Small intestine (tissue), 7 donors: ENCODE measurements at regions not wholly inside any gene's neighbourhood (a gene's known extent, or its start where the extent isn't known, plus 50 kb on each side); places are given as distances from the start of the nearest gene placed in this dataset.
A peak's percentile ranks its signal among the peaks of the same experiment; 100 is the strongest.

Experiments
- DNase-seq, 2 donors: peaks; one replicate each; pipeline versions ENCODE4 v3.0.0 to v3.0.0-alpha.2; 2013
- FAIRE-seq: peaks from 2 replicates; lab custom pipeline; 2012; peaks lifted over from hg19 to GRCh38; lab: Jason Lieb, UNC
- H3K27ac ChIP-seq, 3 donors: one replicate each; pipeline ENCODE4 v1.5.1; 2013; ENCODE audit warnings: low read length in 2 of 3, mild to moderate bottlenecking in 2 of 3, control low read depth in 1 of 3, inconsistent platforms in 1 of 3, low read depth in 1 of 3, moderate library complexity in 1 of 3
- H3K27me3 ChIP-seq, 3 donors: one replicate each; pipeline ENCODE4 v1.6.1; 2013; ENCODE audit warnings: low read length in 3 of 3, inconsistent platforms in 1 of 3; ENCODE audit not compliant: control insufficient read depth in 3 of 3, insufficient read depth in 3 of 3
- H3K36me3 ChIP-seq, 3 donors: one replicate each; pipeline ENCODE4 v1.6.1; 2013; ENCODE audit warnings: low read length in 3 of 3, inconsistent platforms in 1 of 3, low read depth in 1 of 3, mild to moderate bottlenecking in 1 of 3, moderate library complexity in 1 of 3; ENCODE audit not compliant: control insufficient read depth in 3 of 3, insufficient read depth in 2 of 3
- H3K4me1 ChIP-seq, 3 donors: one replicate each; pipeline ENCODE4 v1.6.1; 2013; ENCODE audit warnings: low read length in 2 of 3, inconsistent platforms in 1 of 3, low read depth in 1 of 3, mild to moderate bottlenecking in 1 of 3, moderate library complexity in 1 of 3; ENCODE audit not compliant: control insufficient read depth in 3 of 3, insufficient read depth in 2 of 3
- H3K4me3 ChIP-seq, 3 donors: one replicate each; pipeline ENCODE4 v1.5.1; 2013; ENCODE audit warnings: low read length in 3 of 3, control low read depth in 1 of 3, inconsistent platforms in 1 of 3, low read depth in 1 of 3, mild to moderate bottlenecking in 1 of 3, moderate library complexity in 1 of 3
- H3K9me3 ChIP-seq, 2 donors: one replicate each; pipeline ENCODE4 v1.6.1; 2013; ENCODE audit warnings: low read depth in 1 of 2, low read length in 1 of 2; ENCODE audit not compliant: control insufficient read depth in 2 of 2, insufficient read depth in 1 of 2
- WGBS, 3 donors: extraction: QIAGEN DNeasy Blood & Tissue Kit; methylation state at CpG; one replicate each; pipeline ENCODE4 v1.1.7; 2013; 5-methylcytosine and 5-hydroxymethylcytosine counted together
- donor health status: healthy with polysubstance abuse.
- donor health status: control.
- donor health status: control.
- donor health status: Bipolar disorder and iron deficiency.
- donor health status: healthy.

GRCh38 chr11:134634897-134635831 is 223.1 kb upstream of the B3GAT1 start:
- no peak overlapping the region for H3K27ac ChIP-seq
- FAIRE-seq (no peak), DNase-seq (peak in 1 of 2 donors; percentile 34)
- H3K4me3 ChIP-seq, result no peak overlapping the region
- peaks cover 0 to 8% (median 0%) of the 10 kb centered on the region in 3 donors for H3K4me1 ChIP-seq
- H3K36me3 ChIP-seq, result no peaks in the 10 kb centered on the region
- no peaks in the 10 kb centered on the region for H3K27me3 ChIP-seq
- WGBS, 3 donors, result 73 to 81% (median 77%) methylated on average over 22 of the region's 22 CpGs
- H3K9me3 ChIP-seq, result no peaks in the 10 kb centered on the region

DNA sequence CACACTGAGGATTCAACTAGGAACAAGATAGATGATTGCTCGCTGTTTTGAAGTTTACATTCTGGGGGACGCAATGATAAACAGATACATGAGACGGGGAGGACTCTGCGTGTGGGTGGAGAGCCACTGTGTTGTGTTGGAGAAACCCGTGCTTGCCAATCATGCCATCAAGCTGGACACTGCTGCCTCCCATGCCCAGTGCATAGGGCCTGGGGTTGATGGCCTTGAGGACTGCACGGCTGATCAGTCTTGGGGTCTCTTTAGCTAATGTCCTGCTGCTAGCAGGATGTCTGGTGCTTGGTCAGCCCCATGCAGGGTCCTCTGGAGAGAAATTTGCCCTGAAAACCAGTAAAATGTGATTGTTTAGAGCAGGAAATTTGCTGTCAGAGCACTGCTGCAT is 221.2 kb upstream of the B3GAT1 start:
- Histone ChIP-seq H3K4me1 (no peaks in the 10 kb centered on the region), H3K27ac (no peak overlapping the region), H3K4me3 (no peak overlapping the region), H3K27me3 (no peaks in the 10 kb centered on the region), H3K36me3 (no peaks in the 10 kb centered on the region), H3K9me3 (no peaks in the 10 kb centered on the region)
- no peak for DNase-seq
- WGBS, 3 donors, result 79 to 92% (median 82%) methylated on average over 6 of the region's 6 CpGs
- no peak for FAIRE-seq

DNA sequence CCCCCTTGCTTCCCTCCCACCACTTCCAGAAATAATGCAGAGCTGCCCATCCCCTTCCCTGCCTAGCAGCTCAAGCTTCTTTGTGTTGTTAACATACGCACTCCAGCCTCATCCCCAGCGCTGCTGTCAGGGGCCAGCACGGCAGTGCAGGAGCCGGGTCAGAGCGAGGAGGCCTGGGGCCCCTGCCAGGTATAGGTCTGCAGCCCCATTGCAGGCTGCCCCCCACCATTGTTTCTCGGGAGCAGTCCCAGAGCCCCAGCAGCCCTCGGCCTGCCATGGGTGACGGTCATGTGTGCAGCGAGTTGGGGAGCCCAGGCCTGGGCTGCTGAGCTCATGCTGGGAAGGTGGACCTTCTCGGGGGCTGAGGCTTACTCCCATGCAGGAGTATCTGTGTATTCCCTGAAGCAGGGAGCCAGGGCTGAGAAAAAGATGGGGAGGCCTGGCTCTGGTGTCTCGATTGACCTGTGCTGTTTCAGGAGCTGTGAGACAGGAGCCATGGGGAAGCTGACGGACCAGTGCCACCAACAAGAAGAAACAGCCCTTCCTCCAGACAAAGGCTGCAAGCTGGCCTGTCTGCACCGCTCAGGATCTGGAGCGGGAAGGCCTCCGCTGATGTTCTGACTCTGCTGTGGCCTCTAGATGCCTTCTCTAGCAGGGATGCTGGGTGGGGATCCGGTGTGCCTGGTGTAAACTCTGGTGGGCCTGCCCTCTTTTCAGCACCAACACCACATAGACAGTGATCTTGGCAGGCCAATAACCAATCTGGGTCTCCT is 220.5 kb upstream of the B3GAT1 start:
- 78 to 86% (median 86%) methylated on average over 16 of the region's 16 CpGs for WGBS, 3 donors
- Histone ChIP-seq H3K4me3 (no peak overlapping the region), H3K27ac (no peak overlapping the region), H3K36me3 (no peaks in the 10 kb centered on the region), H3K4me1 (no peaks in the 10 kb centered on the region), H3K27me3 (no peaks in the 10 kb centered on the region), H3K9me3 (no peaks in the 10 kb centered on the region)
- FAIRE-seq, result no peak
- DNase-seq, result no peak

DNA sequence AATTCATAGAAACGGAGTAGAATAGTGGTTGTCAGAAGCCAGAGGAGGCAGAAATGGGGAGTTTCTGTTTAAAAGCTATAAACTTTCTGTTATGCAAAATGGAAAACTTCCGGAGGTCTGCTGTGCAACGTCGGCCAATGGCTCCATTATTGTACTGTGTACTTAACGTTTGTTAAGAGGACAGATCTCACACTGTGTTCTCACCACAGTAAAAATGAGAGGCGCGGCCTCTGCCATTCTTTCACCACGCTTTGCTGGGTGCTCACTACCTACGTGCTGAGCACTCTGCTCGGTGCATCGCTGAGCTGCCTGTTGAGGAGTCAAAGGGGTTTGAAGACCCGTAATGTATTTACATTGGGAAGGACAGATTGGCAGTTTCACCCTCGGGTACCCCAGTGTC is 218.8 kb upstream of the B3GAT1 start:
- WGBS, 3 donors, result 80 to 86% (median 85%) methylated on average over 13 of the region's 13 CpGs
- Histone ChIP-seq H3K27me3 (no peaks in the 10 kb centered on the region), H3K9me3 (no peaks in the 10 kb centered on the region), H3K36me3 (no peaks in the 10 kb centered on the region), H3K4me1 (no peaks in the 10 kb centered on the region), H3K27ac (no peak overlapping the region), H3K4me3 (no peak overlapping the region)
- DNase-seq (no peak), FAIRE-seq (no peak)

DNA sequence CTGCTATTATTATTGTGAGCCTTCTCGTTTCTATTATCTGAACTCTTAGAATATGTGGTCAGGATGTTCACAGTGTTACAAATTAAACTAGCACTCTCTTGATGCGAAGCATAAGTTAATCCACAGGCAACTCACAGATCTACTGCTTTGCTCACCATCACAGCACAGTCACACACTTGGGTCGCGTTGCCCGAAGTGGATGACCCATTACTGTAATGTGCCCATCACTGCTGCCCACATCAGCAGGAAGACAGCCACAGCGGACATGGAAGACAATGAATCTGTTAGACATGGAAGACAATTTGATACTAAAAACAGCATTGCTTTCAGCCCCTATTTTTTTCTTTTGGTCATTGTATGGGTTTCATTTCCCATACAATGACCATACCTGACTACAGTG is 216.4 kb upstream of the B3GAT1 start:
- Histone ChIP-seq H3K9me3 (no peaks in the 10 kb centered on the region), H3K4me1 (no peaks in the 10 kb centered on the region), H3K36me3 (no peaks in the 10 kb centered on the region), H3K27me3 (no peaks in the 10 kb centered on the region), H3K4me3 (no peak overlapping the region), H3K27ac (no peak overlapping the region)
- DNase-seq, result no peak
- no peak for FAIRE-seq
- WGBS, 3 donors, result 87 to 89% (median 89%) methylated on average over 6 of the region's 6 CpGs

DNA sequence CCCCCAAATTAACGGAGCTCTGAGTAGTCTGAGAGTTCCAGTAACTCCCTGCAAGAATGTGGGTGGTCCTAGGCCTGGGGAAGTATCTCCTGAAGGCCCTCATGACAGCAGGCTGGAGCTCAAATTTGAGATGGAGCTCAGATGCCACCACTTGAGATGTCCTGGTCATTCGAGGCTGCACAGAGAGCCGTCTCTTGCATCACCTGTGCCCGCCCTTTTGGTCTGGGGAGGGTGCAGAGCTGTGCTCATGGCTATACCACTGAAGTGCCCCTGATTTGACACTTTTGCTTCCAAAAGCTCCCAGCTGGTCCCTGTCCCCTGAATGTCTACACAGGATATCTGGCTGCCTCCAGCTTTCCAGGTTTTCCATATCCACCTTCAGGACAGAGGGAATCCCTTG is 214.0 kb upstream of the B3GAT1 start:
- H3K27ac ChIP-seq, result no peak overlapping the region
- no peaks in the 10 kb centered on the region for H3K36me3 ChIP-seq
- no peaks in the 10 kb centered on the region for H3K9me3 ChIP-seq
- DNase-seq (no peak), FAIRE-seq (no peak)
- H3K4me1 ChIP-seq, result no peaks in the 10 kb centered on the region
- 70 to 82% (median 75%) methylated on average over 4 of the region's 4 CpGs for WGBS, 3 donors
- H3K27me3 ChIP-seq, result peaks cover 0 to 5% (median 4%) of the 10 kb centered on the region in 3 donors
- no peak overlapping the region for H3K4me3 ChIP-seq

DNA sequence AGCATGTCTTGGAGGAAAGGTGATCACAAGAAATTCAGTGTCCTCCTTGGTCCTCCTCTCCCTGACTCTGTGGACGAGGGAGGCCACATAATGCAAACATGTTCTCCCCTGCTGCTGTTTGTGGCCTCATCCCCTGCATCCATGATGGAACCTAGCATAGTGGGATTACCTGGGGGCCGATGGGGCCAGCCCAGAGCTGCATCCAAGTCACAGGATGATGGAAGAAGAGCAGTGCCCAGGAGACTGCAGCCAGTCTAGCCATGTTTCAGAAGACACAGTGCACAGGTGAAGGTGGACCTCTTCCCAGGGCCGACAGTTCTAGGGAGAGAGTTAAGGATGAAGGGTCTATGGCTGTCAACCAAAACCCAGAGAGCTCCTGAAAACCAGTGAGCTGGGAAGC is 213.6 kb upstream of the B3GAT1 start:
- FAIRE-seq (no peak), DNase-seq (no peak)
- no peak overlapping the region for H3K4me3 ChIP-seq
- 68 to 80% (median 75%) methylated on average over 3 of the region's 3 CpGs for WGBS, 3 donors
- no peaks in the 10 kb centered on the region for H3K4me1 ChIP-seq
- H3K27me3 ChIP-seq, result peaks cover 0 to 5% (median 4%) of the 10 kb centered on the region in 3 donors
- no peak overlapping the region for H3K27ac ChIP-seq
- no peaks in the 10 kb centered on the region for H3K9me3 ChIP-seq
- no peaks in the 10 kb centered on the region for H3K36me3 ChIP-seq

DNA sequence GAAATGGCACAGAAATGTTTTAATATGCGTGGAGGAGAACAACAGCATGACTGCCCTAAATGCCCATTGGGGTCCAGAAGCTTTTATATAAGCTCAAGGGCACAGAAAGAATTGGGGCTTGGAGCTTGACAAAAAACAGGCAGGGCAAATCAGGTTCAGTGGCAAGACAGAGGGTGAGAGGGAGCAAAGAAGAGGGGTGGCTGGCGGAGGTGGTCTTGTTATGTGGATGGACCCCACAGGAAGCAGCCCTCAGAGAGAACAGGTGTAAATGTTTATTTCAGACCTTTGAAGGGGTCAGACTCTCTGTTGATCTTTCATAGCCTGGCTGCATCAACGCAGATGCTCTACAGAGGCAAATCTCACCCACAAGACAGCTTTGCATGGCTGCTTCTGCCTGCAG is 213.1 kb upstream of the B3GAT1 start:
- Histone ChIP-seq H3K4me1 (no peaks in the 10 kb centered on the region), H3K36me3 (no peaks in the 10 kb centered on the region), H3K27ac (no peak overlapping the region), H3K4me3 (no peak overlapping the region), H3K27me3 (peaks cover 0 to 5% (median 4%) of the 10 kb centered on the region in 3 donors), H3K9me3 (no peaks in the 10 kb centered on the region)
- WGBS, 3 donors, result 71 to 92% (median 84%) methylated on average over 3 of the region's 3 CpGs
- FAIRE-seq (no peak), DNase-seq (no peak)
